HG03039 (cell line): ENCODE measurements at regions not wholly inside any gene's neighbourhood (a gene's known extent, or its start where the extent isn't known, plus 50 kb on each side); places are given as distances from the start of the nearest gene placed in this dataset.

ENCODE experiments used
- ATAC-seq: cut with Tn5 transposase; IDR thresholded peaks from one replicate; pipeline ENCODE4 v1.9.1; 2021; ENCODE audit warnings: mild to moderate bottlenecking, moderate library complexity; ENCODE audit not compliant: unreplicated experiment

GRCh38 chr2:6443061-6443823, 422.5 kb downstream of the CMPK2 start:
- ATAC-seq: no peak

GRCh38 chr2:6444514-6444913, 421.2 kb downstream of the CMPK2 start:
- no peak for ATAC-seq

- ATAC-seq: no peak
Measured at GRCh38 chr2:6445156-6445555, 420.6 kb downstream of the CMPK2 start.

- no peak for ATAC-seq
Measured at GRCh38 chr2:6446938-6447608, 418.6 kb downstream of the CMPK2 start.

- ATAC-seq: no peak
Measured at GRCh38 chr2:6448893-6449292, 416.8 kb downstream of the CMPK2 start.

GRCh38 chr2:6449343-6449742, 416.4 kb downstream of the CMPK2 start:
- ATAC-seq: no peak

- no peak for ATAC-seq
Measured at GRCh38 chr2:6452702-6453481, 412.8 kb downstream of the CMPK2 start.

- no peak for ATAC-seq
Measured at GRCh38 chr2:6454286-6454990, 411.3 kb downstream of the CMPK2 start.

GRCh38 chr2:6459138-6459537, 406.6 kb downstream of the CMPK2 start:
- no peak for ATAC-seq

- no peak for ATAC-seq
Measured at GRCh38 chr2:6470518-6470917, 395.2 kb downstream of the CMPK2 start.

GRCh38 chr2:6471419-6471818, 394.3 kb downstream of the CMPK2 start:
- ATAC-seq: no peak

- peak; percentile 39 for ATAC-seq
Measured at GRCh38 chr2:6474161-6475140, 391.3 kb downstream of the CMPK2 start.

GRCh38 chr2:6475155-6475940, 390.4 kb downstream of the CMPK2 start:
- peak; percentile 61 for ATAC-seq

GRCh38 chr2:6480514-6480913, 385.2 kb downstream of the CMPK2 start:
- ATAC-seq: no peak

- ATAC-seq: no peak
Measured at GRCh38 chr2:6482256-6482655, 383.5 kb downstream of the CMPK2 start.

- ATAC-seq: no peak
Measured at GRCh38 chr2:6487765-6488164, 377.9 kb downstream of the CMPK2 start.

GRCh38 chr2:6492573-6492972, 373.1 kb downstream of the CMPK2 start:
- no peak for ATAC-seq

GRCh38 chr2:6493266-6493665, 372.4 kb downstream of the CMPK2 start:
- ATAC-seq: no peak

- no peak for ATAC-seq
Measured at GRCh38 chr2:6493669-6494068, 372.0 kb downstream of the CMPK2 start.
